ENCODE measurements at regions not wholly inside any gene's neighbourhood (a gene's known extent, or its start where the extent isn't known, plus 50 kb on each side); places are given as distances from the start of the nearest gene placed in this dataset.
"Not testable (repeated sequence)": the region's sequence is repeated elsewhere in the genome, so short reads cannot be mapped to it uniquely, and the experiment has no call there.

- not testable (repeated sequence) for DNase-seq (ENCODE audit: low read depth in 2 of 2)
These were observed 126.4 kb downstream of the RBM46 start for GRCh38 chr4:154907345-154908045.

- no peak for DNase-seq (ENCODE audit: low read depth in 2 of 2)
These were observed 127.1 kb downstream of the RBM46 start for GRCh38 chr4:154908168-154908567.

- DNase-seq (ENCODE audit: low read depth in 2 of 2): no peak
These were observed 130.0 kb downstream of the RBM46 start for GRCh38 chr4:154911097-154911496.

GRCh38 chr4:154911608-154912098, 130.6 kb downstream of the RBM46 start:
- DNase-seq (ENCODE audit: low read depth in 2 of 2): no peak

- no peak for DNase-seq (ENCODE audit: low read depth in 2 of 2)
These were observed 135.0 kb downstream of the RBM46 start for GRCh38 chr4:154916068-154916467.

GRCh38 chr4:154927126-154927680, 146.1 kb downstream of the RBM46 start:
- DNase-seq (ENCODE audit: low read depth in 2 of 2): no peak

GRCh38 chr4:154928640-154929257, 147.7 kb downstream of the RBM46 start:
- peak; percentile 7 to 35 for DNase-seq (ENCODE audit: low read depth in 2 of 2)

- DNase-seq (ENCODE audit: low read depth in 2 of 2): no peak
These were observed 155.8 kb downstream of the RBM46 start for GRCh38 chr4:154936873-154937272.

GRCh38 chr4:154939851-154940250, 158.8 kb downstream of the RBM46 start:
- DNase-seq (ENCODE audit: low read depth in 2 of 2): no peak

- DNase-seq (ENCODE audit: low read depth in 2 of 2): no peak
These were observed 161.1 kb downstream of the RBM46 start for GRCh38 chr4:154942176-154942575.

- DNase-seq (ENCODE audit: low read depth in 2 of 2): no peak
These were observed 163.9 kb downstream of the RBM46 start for GRCh38 chr4:154944996-154945395.

- DNase-seq (ENCODE audit: low read depth in 2 of 2): no peak
These were observed 165.0 kb downstream of the RBM46 start for GRCh38 chr4:154946113-154946512.

GRCh38 chr4:154953691-154954090, 172.6 kb downstream of the RBM46 start:
- DNase-seq (ENCODE audit: low read depth in 2 of 2): no peak

GRCh38 chr4:154954117-154954516, 173.0 kb downstream of the RBM46 start:
- no peak for DNase-seq (ENCODE audit: low read depth in 2 of 2)

GRCh38 chr4:154958121-154958520, 177.0 kb downstream of the RBM46 start:
- no peak for DNase-seq (ENCODE audit: low read depth in 2 of 2)

- no peak for DNase-seq (ENCODE audit: low read depth in 2 of 2)
These were observed 177.7 kb downstream of the RBM46 start for GRCh38 chr4:154958621-154959358.

- no peak for DNase-seq (ENCODE audit: low read depth in 2 of 2)
These were observed 178.7 kb downstream of the RBM46 start for GRCh38 chr4:154959756-154960155.

- no peak for DNase-seq (ENCODE audit: low read depth in 2 of 2)
These were observed 179.4 kb downstream of the RBM46 start for GRCh38 chr4:154960476-154960875.

GRCh38 chr4:154961263-154961662, 180.2 kb downstream of the RBM46 start:
- DNase-seq (ENCODE audit: low read depth in 2 of 2): no peak

GRCh38 chr4:154973244-154974035, 192.4 kb downstream of the RBM46 start:
- DNase-seq (ENCODE audit: low read depth in 2 of 2): no peak

- DNase-seq (ENCODE audit: low read depth in 2 of 2): no peak
These were observed 196.2 kb downstream of the RBM46 start for GRCh38 chr4:154977228-154977627.

Data from lung microvascular endothelial cell (primary cell).